Astrocyte of the cerebellum (primary cell): ENCODE measurements at regions not wholly inside any gene's neighbourhood (a gene's known extent, or its start where the extent isn't known, plus 50 kb on each side); places are given as distances from the start of the nearest gene placed in this dataset.

Experiments used
- DNase-seq: peaks from one replicate; pipeline ENCODE4 v3.0.0-alpha.2; 2011; ENCODE audit warnings: low read depth
- H3K4me3 ChIP-seq: 2 replicates; pipeline ENCODE4 v1.5.1; 2011; ENCODE audit warnings: mild to moderate bottlenecking, low read depth, low read length, moderate library complexity
- CTCF ChIP-seq: IDR thresholded peaks from 2 replicates; pipeline ENCODE4 v1.5.1; 2012; ENCODE audit warnings: low read length, low read depth, moderate library complexity, mild to moderate bottlenecking; ENCODE audit errors: missing control alignments
- in situ Hi-C: cut with HindIII; loops from 2 replicates; pipeline ENCODE4 v1.10.0; 2017; ENCODE audit warnings: low sequenced_read_pairs

- no peak for DNase-seq
- no peak for TF ChIP-seq CTCF
- in situ Hi-C loops = no loop called here
- no peak overlapping the region for H3K4me3 ChIP-seq
Measured at GRCh38 chr6:114439411-114439810, 96.6 kb upstream of the HS3ST5 start.

DNA sequence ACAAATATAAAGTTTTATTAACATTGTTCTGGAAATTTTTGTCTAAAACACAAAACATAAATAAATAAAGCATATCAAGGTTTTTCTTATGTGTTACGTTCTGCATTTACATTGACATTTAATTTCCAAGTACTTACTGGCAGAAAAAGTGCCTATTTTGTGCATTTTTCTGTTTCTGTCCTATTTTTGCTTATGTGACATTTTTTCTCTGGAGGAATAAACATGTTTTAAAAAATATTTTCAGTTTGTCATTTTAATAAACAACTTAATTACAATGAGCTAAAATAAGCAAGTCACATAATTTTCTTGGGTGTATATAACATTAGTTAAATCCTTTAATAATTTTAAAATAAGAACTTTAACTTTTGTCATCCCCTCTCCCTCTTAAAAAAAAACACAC is 94.4 kb upstream of the HS3ST5 start:
- in situ Hi-C loops = no loop called here
- TF ChIP-seq CTCF = no peak
- no peak overlapping the region for H3K4me3 ChIP-seq
- DNase-seq = no peak

GRCh38 chr6:114436691-114437090 is 93.9 kb upstream of the HS3ST5 start:
- DNase-seq = no peak
- in situ Hi-C loops = no loop called here
- TF ChIP-seq CTCF = no peak
- no peak overlapping the region for H3K4me3 ChIP-seq

- H3K4me3 ChIP-seq = no peak overlapping the region
- in situ Hi-C loops = no loop called here
- no peak for DNase-seq
- no peak for TF ChIP-seq CTCF
Measured at GRCh38 chr6:114435985-114436384, 93.2 kb upstream of the HS3ST5 start.

- no peak overlapping the region for H3K4me3 ChIP-seq
- DNase-seq = no peak
- in situ Hi-C loops = no loop called here
- TF ChIP-seq CTCF = no peak
Measured at GRCh38 chr6:114432400-114432799, 89.6 kb upstream of the HS3ST5 start.

DNA sequence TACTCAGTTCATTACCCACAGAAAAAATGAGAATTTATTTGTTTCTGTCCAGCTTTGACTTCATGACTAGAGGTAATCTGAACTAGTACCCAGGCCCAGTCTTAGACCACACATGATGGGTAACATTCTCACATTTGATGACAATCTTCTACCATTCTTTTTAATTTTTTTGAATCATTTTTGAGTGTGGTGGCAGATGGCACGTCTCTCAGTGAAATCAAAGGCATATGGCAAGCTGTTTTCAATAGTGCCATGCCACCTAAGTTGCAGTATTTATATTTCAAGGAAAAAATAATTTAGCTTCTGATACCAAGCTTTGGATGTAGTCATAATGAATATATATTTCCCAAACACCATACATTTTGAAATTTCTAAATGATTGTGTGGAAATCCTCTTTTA is 88.8 kb upstream of the HS3ST5 start:
- no peak overlapping the region for H3K4me3 ChIP-seq
- DNase-seq = no peak
- in situ Hi-C loops = no loop called here
- no peak for TF ChIP-seq CTCF

DNA sequence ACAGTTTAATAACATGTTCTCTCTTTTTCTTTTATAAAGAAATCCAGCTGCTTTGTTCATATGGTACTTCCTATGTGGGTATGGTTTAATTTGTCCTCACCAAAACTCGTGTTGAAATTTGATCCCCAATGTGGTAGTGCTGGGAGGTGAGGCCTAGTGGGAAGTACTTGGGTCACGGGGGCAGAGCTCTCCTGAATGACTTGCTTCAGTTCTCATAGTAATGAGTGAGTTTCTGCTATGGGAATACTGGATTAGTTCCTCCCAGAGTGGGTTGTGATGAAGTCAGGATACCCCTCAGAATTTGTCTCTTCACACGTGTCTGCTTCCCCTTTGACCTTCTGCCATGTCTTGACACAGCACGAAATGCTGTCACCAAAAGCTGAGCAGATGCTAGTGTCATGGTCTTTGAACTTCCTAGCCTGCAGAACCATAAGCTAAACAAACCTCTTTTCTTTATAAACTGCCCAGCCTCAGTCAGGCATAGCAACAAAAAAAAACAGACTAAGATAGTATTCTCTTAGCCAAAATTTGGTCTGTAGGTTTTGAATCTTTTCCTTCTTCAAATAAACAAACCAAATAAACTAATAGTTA is 87.8 kb upstream of the HS3ST5 start:
- no peak for DNase-seq
- in situ Hi-C loops = no loop called here
- no peak overlapping the region for H3K4me3 ChIP-seq
- no peak for TF ChIP-seq CTCF
